ENCODE measurements at regions not wholly inside any gene's neighbourhood (a gene's known extent, or its start where the extent isn't known, plus 50 kb on each side); places are given as distances from the start of the nearest gene placed in this dataset.

DNA sequence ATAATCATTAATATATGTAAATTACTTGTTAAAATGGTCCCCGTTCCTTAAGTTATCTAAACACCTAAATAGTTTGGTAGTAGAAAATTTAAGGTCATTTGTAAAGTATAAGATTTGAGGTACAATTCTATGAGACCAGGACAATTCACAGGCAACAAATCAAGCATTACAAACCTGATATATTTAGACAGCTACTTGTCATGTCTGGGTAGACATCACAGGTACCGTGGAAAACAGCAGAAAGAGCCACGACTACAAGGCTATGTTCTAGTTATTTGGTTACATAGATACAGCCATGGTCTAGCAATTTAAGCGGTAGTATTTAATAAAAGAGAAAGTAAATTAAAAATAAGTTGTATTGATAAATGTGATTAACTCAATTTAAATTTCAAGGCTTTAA lies 393.1 kb upstream of the ID4 start:
- TF ChIP-seq, protein P1, sequence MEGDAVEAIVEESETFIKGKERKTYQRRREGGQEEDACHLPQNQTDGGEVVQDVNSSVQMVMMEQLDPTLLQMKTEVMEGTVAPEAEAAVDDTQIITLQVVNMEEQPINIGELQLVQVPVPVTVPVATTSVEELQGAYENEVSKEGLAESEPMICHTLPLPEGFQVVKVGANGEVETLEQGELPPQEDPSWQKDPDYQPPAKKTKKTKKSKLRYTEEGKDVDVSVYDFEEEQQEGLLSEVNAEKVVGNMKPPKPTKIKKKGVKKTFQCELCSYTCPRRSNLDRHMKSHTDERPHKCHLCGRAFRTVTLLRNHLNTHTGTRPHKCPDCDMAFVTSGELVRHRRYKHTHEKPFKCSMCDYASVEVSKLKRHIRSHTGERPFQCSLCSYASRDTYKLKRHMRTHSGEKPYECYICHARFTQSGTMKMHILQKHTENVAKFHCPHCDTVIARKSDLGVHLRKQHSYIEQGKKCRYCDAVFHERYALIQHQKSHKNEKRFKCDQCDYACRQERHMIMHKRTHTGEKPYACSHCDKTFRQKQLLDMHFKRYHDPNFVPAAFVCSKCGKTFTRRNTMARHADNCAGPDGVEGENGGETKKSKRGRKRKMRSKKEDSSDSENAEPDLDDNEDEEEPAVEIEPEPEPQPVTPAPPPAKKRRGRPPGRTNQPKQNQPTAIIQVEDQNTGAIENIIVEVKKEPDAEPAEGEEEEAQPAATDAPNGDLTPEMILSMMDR (conservative IDR thresholded peaks at IDR 0.05) = no peak
- no peak for TF ChIP-seq ZFX (IDR thresholded peaks at IDR 0.05)
